ENCODE measurements at regions not wholly inside any gene's neighbourhood (a gene's known extent, or its start where the extent isn't known, plus 50 kb on each side); places are given as distances from the start of the nearest gene placed in this dataset.

- no peak for DNase-seq (ENCODE audit: low read depth)
These were observed 1473.3 kb downstream of the TBC1D22A start for GRCh38 chr22:48235744-48236143.

- no peak for DNase-seq (ENCODE audit: low read depth)
These were observed 1471.6 kb downstream of the TBC1D22A start for GRCh38 chr22:48234011-48234410.

GRCh38 chr22:48233586-48233985 is 1471.1 kb downstream of the TBC1D22A start:
- no peak for DNase-seq (ENCODE audit: low read depth)

- no peak for DNase-seq (ENCODE audit: low read depth)
These were observed 1466.0 kb downstream of the TBC1D22A start for GRCh38 chr22:48228468-48228867.

- DNase-seq (ENCODE audit: low read depth) = no peak
These were observed 1465.0 kb downstream of the TBC1D22A start for GRCh38 chr22:48227341-48228018.

GRCh38 chr22:48226026-48227013 is 1463.9 kb downstream of the TBC1D22A start:
- DNase-seq (ENCODE audit: low read depth) = no peak

GRCh38 chr22:48224332-48224731 is 1461.9 kb downstream of the TBC1D22A start:
- no peak for DNase-seq (ENCODE audit: low read depth)

- no peak for DNase-seq (ENCODE audit: low read depth)
These were observed 1461.2 kb downstream of the TBC1D22A start for GRCh38 chr22:48223488-48224190.

- DNase-seq (ENCODE audit: low read depth) = no peak
These were observed 1460.5 kb downstream of the TBC1D22A start for GRCh38 chr22:48222742-48223487.

GRCh38 chr22:48218889-48219420 is 1456.5 kb downstream of the TBC1D22A start:
- no peak for DNase-seq (ENCODE audit: low read depth)

- no peak for DNase-seq (ENCODE audit: low read depth)
These were observed 1455.1 kb downstream of the TBC1D22A start for GRCh38 chr22:48217596-48217995.

- no peak for DNase-seq (ENCODE audit: low read depth)
These were observed 1450.3 kb downstream of the TBC1D22A start for GRCh38 chr22:48212727-48213126.

GRCh38 chr22:48210812-48211211 is 1448.4 kb downstream of the TBC1D22A start:
- DNase-seq (ENCODE audit: low read depth) = no peak

- no peak for DNase-seq (ENCODE audit: low read depth)
These were observed 1447.7 kb downstream of the TBC1D22A start for GRCh38 chr22:48210198-48210580.

- no peak for DNase-seq (ENCODE audit: low read depth)
These were observed 1447.2 kb downstream of the TBC1D22A start for GRCh38 chr22:48209473-48210197.

GRCh38 chr22:48208894-48209293 is 1446.4 kb downstream of the TBC1D22A start:
- DNase-seq (ENCODE audit: low read depth) = no peak

- DNase-seq (ENCODE audit: low read depth) = no peak
These were observed 1445.6 kb downstream of the TBC1D22A start for GRCh38 chr22:48207919-48208535.

GRCh38 chr22:48205790-48206189 is 1443.3 kb downstream of the TBC1D22A start:
- DNase-seq (ENCODE audit: low read depth) = no peak

- DNase-seq (ENCODE audit: low read depth) = no peak
These were observed 1442.7 kb downstream of the TBC1D22A start for GRCh38 chr22:48205161-48205560.

GRCh38 chr22:48204296-48204695 is 1441.8 kb downstream of the TBC1D22A start:
- DNase-seq (ENCODE audit: low read depth) = no peak

All from activated T-helper 1 cell treated with Interleukin-2 at 50 U/mL for 16 hours (primary cell).